IMR-90 (cell line): ENCODE measurements at regions not wholly inside any gene's neighbourhood (a gene's known extent, or its start where the extent isn't known, plus 50 kb on each side); places are given as distances from the start of the nearest gene placed in this dataset.

Experiments
- ATAC-seq: fragments of 200-7000 bp; cut with Tn5 transposase; 2 replicates; pipeline ENCODE4 v1.9.1; 2020; ENCODE audit warnings: low read depth, mild to moderate bottlenecking, moderate library complexity
- BruUV-seq: library from RNA; stranded (reverse); fragments of 400-500 nt; replicated peaks from 2 replicates; lab custom pipeline; 2021; lab: Mats Ljungman, UMichigan
- CTCF ChIA-PET: fragments of 300-600 bp; formaldehyde crosslinking; extraction: SDS; loops from one replicate; lab custom pipeline; 2021; ENCODE audit warnings: antibody characterized with exemption; lab: Yijun Ruan, JAX
- POLR2A ChIA-PET: fragments of 300-600 bp; sonication (Branson Sonifier 250); formaldehyde crosslinking; loops from one replicate; lab custom pipeline; 2022; ENCODE audit warnings: antibody characterized with exemption; ENCODE audit not compliant: unreplicated experiment; lab: Charles Lee
- DNase-seq: peaks from one replicate; pipeline ENCODE4 v3.0.0; 2013
- H2AFZ ChIP-seq: replicated peaks from 2 replicates; pipeline ENCODE3; 2013; ENCODE audit warnings: low read length, mild to moderate bottlenecking; ENCODE audit not compliant: poor library complexity
- H2AK5ac ChIP-seq: 2 replicates; pipeline ENCODE4 v1.6.1; 2013; ENCODE audit warnings: low read depth, low read length, inconsistent platforms
- H2AK9ac ChIP-seq: replicated peaks from 2 replicates; pipeline ENCODE3; 2013; ENCODE audit warnings: mild to moderate bottlenecking, low read depth, low read length, moderate library complexity; ENCODE audit not compliant: poor library complexity
- H2BK120ac ChIP-seq: 2 replicates; pipeline ENCODE4 v1.6.1; 2013; ENCODE audit warnings: low read depth, low read length, inconsistent platforms
- H2BK15ac ChIP-seq: 3 replicates; pipeline ENCODE4 v1.6.1; 2013; ENCODE audit warnings: low read depth, low read length, inconsistent platforms
- H2BK20ac ChIP-seq: 2 replicates; pipeline ENCODE4 v1.6.1; 2013; ENCODE audit warnings: low read depth, mild to moderate bottlenecking, inconsistent platforms, low read length, moderate library complexity
- H2BK5ac ChIP-seq: 2 replicates; pipeline ENCODE4 v1.6.1; 2013; ENCODE audit warnings: mild to moderate bottlenecking, low read depth, low read length, inconsistent platforms; ENCODE audit not compliant: poor library complexity, severe bottlenecking
- H3K14ac ChIP-seq: replicated peaks from 2 replicates; pipeline ENCODE4 v1.6.1; 2013; ENCODE audit warnings: low read depth, low read length, inconsistent platforms
- H3K18ac ChIP-seq: 2 replicates; pipeline ENCODE4 v1.6.1; 2013; ENCODE audit warnings: low read depth, low read length, control low read depth
- H3K23ac ChIP-seq: 2 replicates; pipeline ENCODE4 v1.6.1; 2013; ENCODE audit warnings: low read depth, low read length, inconsistent platforms
- H3K27ac ChIP-seq: 2 replicates; pipeline ENCODE4 v1.5.1; 2013; ENCODE audit warnings: mild to moderate bottlenecking, control low read depth, low read length; ENCODE audit not compliant: insufficient read depth
- H3K27me3 ChIP-seq: 2 replicates; pipeline ENCODE4 v1.6.1; 2013; ENCODE audit warnings: low read length; ENCODE audit not compliant: control insufficient read depth, insufficient read depth
- H3K36me3 ChIP-seq: 2 replicates; pipeline ENCODE4 v1.6.1; 2013; ENCODE audit warnings: low read length, mixed read lengths; ENCODE audit not compliant: control insufficient read depth, insufficient read depth
- H3K4ac ChIP-seq: 2 replicates; pipeline ENCODE4 v1.6.1; 2013; ENCODE audit warnings: low read depth, low read length, inconsistent platforms
- H3K4me1 ChIP-seq: 2 replicates; pipeline ENCODE4 v1.6.1; 2013; ENCODE audit warnings: low read length, mixed read lengths; ENCODE audit not compliant: control insufficient read depth, insufficient read depth
- H3K4me2 ChIP-seq: 2 replicates; pipeline ENCODE4 v1.6.1; 2013; ENCODE audit warnings: low read depth, mild to moderate bottlenecking, control low read depth, low read length, moderate library complexity
- H3K4me3 ChIP-seq: 2 replicates; pipeline ENCODE4 v1.5.1; 2013; ENCODE audit warnings: low read depth, mild to moderate bottlenecking, control low read depth, low read length, moderate library complexity; ENCODE audit not compliant: insufficient read depth
- H3K56ac ChIP-seq: 2 replicates; pipeline ENCODE4 v1.6.1; 2013; ENCODE audit warnings: low read length, inconsistent platforms; ENCODE audit not compliant: insufficient read depth; ENCODE audit errors: extremely low read depth
- H3K79me1 ChIP-seq, 2 experiments: 2 replicates each; pipeline ENCODE4 v1.6.1; 2013; ENCODE audit warnings: low read length in 2 of 2, inconsistent platforms in 1 of 2, low read depth in 1 of 2
- H3K9ac ChIP-seq: 2 replicates; pipeline ENCODE4 v1.6.1; 2013; ENCODE audit warnings: low read depth, low read length, control low read depth
- H3K9me1 ChIP-seq: 2 replicates; pipeline ENCODE4 v1.6.1; 2013; ENCODE audit warnings: low read length, inconsistent platforms; ENCODE audit not compliant: insufficient read depth
- H3K9me3 ChIP-seq: 2 replicates; pipeline ENCODE4 v1.6.1; 2013; ENCODE audit warnings: low read length; ENCODE audit not compliant: control insufficient read depth, insufficient read depth
- H4K20me1 ChIP-seq: 2 replicates; pipeline ENCODE4 v1.6.1; 2013; ENCODE audit warnings: low read length, inconsistent platforms; ENCODE audit not compliant: insufficient read depth
- H4K5ac ChIP-seq: 2 replicates; pipeline ENCODE4 v1.6.1; 2013; ENCODE audit warnings: mild to moderate bottlenecking, low read depth, low read length, control low read depth
- H4K8ac ChIP-seq, 2 experiments: 2 replicates each; pipeline ENCODE4 v1.6.1; 2013; ENCODE audit warnings: low read depth in 2 of 2, low read length in 2 of 2, control low read depth in 1 of 2, inconsistent platforms in 1 of 2
- H4K91ac ChIP-seq: 2 replicates; pipeline ENCODE4 v1.6.1; 2013; ENCODE audit warnings: low read depth, low read length, inconsistent platforms; ENCODE audit not compliant: insufficient read depth
- BHLHE40 ChIP-seq: fragments of 150-350 bp; IDR thresholded peaks from 2 replicates; pipeline ENCODE4 v1.6.1; 2016; ENCODE audit warnings: mild to moderate bottlenecking, low read depth, low read length
- CEBPB ChIP-seq: IDR thresholded peaks from 2 replicates; pipeline ENCODE4 v1.6.1; 2012; ENCODE audit warnings: low read depth, low read length, improper control_type of control experiment
- CHD1 ChIP-seq: IDR thresholded peaks from 2 replicates; pipeline ENCODE4 v1.6.1; 2012; ENCODE audit warnings: low read depth, low read length, improper control_type of control experiment
- CTCF ChIP-seq: conservative IDR thresholded peaks from 2 replicates; pipeline ENCODE4 v1.5.1; 2012; ENCODE audit warnings: mild to moderate bottlenecking, low read depth, low read length, improper control_type of control experiment
- ELK1 ChIP-seq: fragments of 150-350 bp; IDR thresholded peaks from 2 replicates; pipeline ENCODE4 v1.6.1; 2016; ENCODE audit warnings: low read depth, mild to moderate bottlenecking, low read length, moderate library complexity, borderline replicate concordance
- FOS ChIP-seq: fragments of 150-350 bp; IDR thresholded peaks from 2 replicates; pipeline ENCODE4 v1.6.1; 2016; ENCODE audit warnings: low read depth, low read length
- MAFK ChIP-seq: IDR thresholded peaks from 2 replicates; pipeline ENCODE4 v1.6.1; 2012; ENCODE audit warnings: low read depth, low read length, improper control_type of control experiment
- MAZ ChIP-seq: IDR thresholded peaks from 2 replicates; pipeline ENCODE4 v1.6.1; 2012; ENCODE audit warnings: low read depth, mild to moderate bottlenecking, low read length, improper control_type of control experiment, moderate library complexity, borderline replicate concordance
- MXI1 ChIP-seq: IDR thresholded peaks from 2 replicates; pipeline ENCODE4 v1.6.1; 2012; ENCODE audit warnings: low read depth, mild to moderate bottlenecking, low read length, moderate library complexity, borderline replicate concordance
- NFE2L2 ChIP-seq: fragments of 150-350 bp; IDR thresholded peaks from 2 replicates; pipeline ENCODE4 v1.6.1; 2016; ENCODE audit warnings: low read depth, mild to moderate bottlenecking, low read length
- POLR2A ChIP-seq: IDR thresholded peaks from 2 replicates; pipeline ENCODE4 v1.6.1; 2012; ENCODE audit warnings: mild to moderate bottlenecking, low read depth, low read length
- RAD21 ChIP-seq: IDR thresholded peaks from 2 replicates; pipeline ENCODE4 v1.6.1; 2012; ENCODE audit warnings: low read length, improper control_type of control experiment
- RCOR1 ChIP-seq: IDR thresholded peaks from 2 replicates; pipeline ENCODE4 v1.6.1; 2012; ENCODE audit warnings: mild to moderate bottlenecking, low read length, improper control_type of control experiment; ENCODE audit not compliant: insufficient replicate concordance
- RFX5 ChIP-seq: IDR thresholded peaks from 2 replicates; pipeline ENCODE4 v1.8.0; 2012; ENCODE audit warnings: low read depth, mild to moderate bottlenecking, low read length, moderate library complexity
- SMC3 ChIP-seq: fragments of 150-350 bp; IDR thresholded peaks from 2 replicates; pipeline ENCODE4 v1.6.1; 2016; ENCODE audit warnings: low read depth, mild to moderate bottlenecking, antibody characterized with exemption, low read length, moderate library complexity
- USF2 ChIP-seq: fragments of 150-350 bp; IDR thresholded peaks from 2 replicates; pipeline ENCODE4 v1.6.1; 2017; ENCODE audit warnings: mild to moderate bottlenecking, antibody characterized with exemption, low read length, low read depth
- WGBS, 2 experiments: methylation state at CpG; one replicate each; pipeline versions ENCODE4 v1.1.5 to v1.1.7; 2013; ENCODE audit warnings: missing lambda C conversion rate in 2 of 2; ENCODE audit not compliant: insufficient read length in 1 of 2; ENCODE audit errors: extremely low coverage in 2 of 2; 5-methylcytosine and 5-hydroxymethylcytosine counted together
- dilution Hi-C: fragments of 300-500 bp; cut with HindIII; formaldehyde crosslinking; loops from one replicate; pipeline ENCODE4 v1.14.3; 2018; ENCODE audit warnings: low sequenced_read_pairs; ENCODE audit not compliant: unreplicated experiment
- in situ Hi-C: fragments of 300-500 bp; cut with MboI; formaldehyde crosslinking; loops from 3 replicates; pipeline ENCODE4 v1.14.3; 2019; ENCODE audit warnings: low sequenced_read_pairs, inconsistent platforms, mixed read lengths
- intact Hi-C: fragments of 100-400 bp; cut with micrococcal nuclease; formaldehyde crosslinking; loops from 2 replicates; pipeline ENCODE4 v1.10.0; 2022

- Histone ChIP-seq H3K36me3 (no peaks in the 10 kb centered on the region), H2BK15ac (no peak overlapping the region), H3K56ac (no peak overlapping the region), H3K4me2 (no peak overlapping the region), H3K4me3 (no peak overlapping the region), H3K4ac (no peak overlapping the region), H2AK9ac (no peak overlapping the region), H3K9ac (no peak overlapping the region), H3K27ac (no peak overlapping the region), H4K5ac (no peak overlapping the region), H2BK20ac (no peak overlapping the region), H3K79me1 (no peaks in the 10 kb centered on the region), H3K4me1 (no peaks in the 10 kb centered on the region), H3K14ac (no peak overlapping the region), H2BK5ac (no peak overlapping the region), H4K20me1 (no peaks in the 10 kb centered on the region), H3K9me3 (no peaks in the 10 kb centered on the region), H4K91ac (no peak overlapping the region), H2AFZ (no peak overlapping the region), H3K18ac (no peak overlapping the region), H3K27me3 (no peaks in the 10 kb centered on the region), H4K8ac (no peak overlapping the region), H2AK5ac (no peak overlapping the region), H2BK120ac (no peak overlapping the region), H3K9me1 (no peaks in the 10 kb centered on the region), H3K23ac (no peak overlapping the region)
- intact Hi-C loops, result no loop called here
- ChIA-PET POLR2A (no interaction called here), CTCF (no interaction called here)
- dilution Hi-C loops, result no loop called here
- DNase-seq, result no peak
- BruUV-seq, result no TSS peak
- in situ Hi-C loops, result no loop called here
- TF ChIP-seq SMC3 (no peak), POLR2A (no peak), CHD1 (no peak), MAFK (no peak), RFX5 (no peak), MXI1 (no peak), FOS (no peak), ELK1 (no peak), RAD21 (no peak), RCOR1 (no peak), MAZ (no peak), CTCF (no peak), USF2 (no peak), BHLHE40 (no peak), NFE2L2 (no peak), CEBPB (no peak)
- WGBS, 2 experiments, result no CpG with 5 or more reads among the region's 1 CpG
- ATAC-seq, result no peak
Measured at GRCh38 chr10:53233749-53234148, 461.2 kb upstream of the MBL2 start.
